ENCODE measurements at regions not wholly inside any gene's neighbourhood (a gene's known extent, or its start where the extent isn't known, plus 50 kb on each side); places are given as distances from the start of the nearest gene placed in this dataset.
"Not testable (repeated sequence)": the region's sequence is repeated elsewhere in the genome, so short reads cannot be mapped to it uniquely, and the experiment has no call there.

DNA sequence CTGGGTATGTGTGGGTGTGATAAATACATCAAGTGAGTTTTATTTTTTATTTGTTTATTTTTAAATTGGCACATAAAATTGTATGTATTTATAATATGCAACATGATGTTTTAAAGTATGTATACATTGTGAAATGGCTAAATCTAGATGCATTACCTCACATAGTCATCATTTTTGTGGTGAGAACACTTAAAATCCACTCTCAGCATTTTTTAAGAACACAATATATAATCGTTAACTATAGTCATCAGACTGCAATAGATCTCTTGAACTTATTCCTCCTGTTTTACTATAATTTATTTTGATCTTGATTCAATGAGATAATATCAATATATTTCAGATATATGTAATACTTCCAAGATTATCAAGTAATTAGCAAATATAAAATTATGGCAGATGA, 93.9 kb upstream of the ALDH1A1 start:
- no peak for DNase-seq (ENCODE audit: low spot score in 2 of 2)
- no peak overlapping the region for H3K4me3 ChIP-seq
- no peak for TF ChIP-seq EP300 (IDR thresholded peaks at IDR 0.05)
- no peak for TF ChIP-seq POLR2AphosphoS5 (IDR thresholded peaks at IDR 0.05)
- TF ChIP-seq, protein P1, sequence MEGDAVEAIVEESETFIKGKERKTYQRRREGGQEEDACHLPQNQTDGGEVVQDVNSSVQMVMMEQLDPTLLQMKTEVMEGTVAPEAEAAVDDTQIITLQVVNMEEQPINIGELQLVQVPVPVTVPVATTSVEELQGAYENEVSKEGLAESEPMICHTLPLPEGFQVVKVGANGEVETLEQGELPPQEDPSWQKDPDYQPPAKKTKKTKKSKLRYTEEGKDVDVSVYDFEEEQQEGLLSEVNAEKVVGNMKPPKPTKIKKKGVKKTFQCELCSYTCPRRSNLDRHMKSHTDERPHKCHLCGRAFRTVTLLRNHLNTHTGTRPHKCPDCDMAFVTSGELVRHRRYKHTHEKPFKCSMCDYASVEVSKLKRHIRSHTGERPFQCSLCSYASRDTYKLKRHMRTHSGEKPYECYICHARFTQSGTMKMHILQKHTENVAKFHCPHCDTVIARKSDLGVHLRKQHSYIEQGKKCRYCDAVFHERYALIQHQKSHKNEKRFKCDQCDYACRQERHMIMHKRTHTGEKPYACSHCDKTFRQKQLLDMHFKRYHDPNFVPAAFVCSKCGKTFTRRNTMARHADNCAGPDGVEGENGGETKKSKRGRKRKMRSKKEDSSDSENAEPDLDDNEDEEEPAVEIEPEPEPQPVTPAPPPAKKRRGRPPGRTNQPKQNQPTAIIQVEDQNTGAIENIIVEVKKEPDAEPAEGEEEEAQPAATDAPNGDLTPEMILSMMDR (IDR thresholded peaks at IDR 0.05) = no peak
- TF ChIP-seq POLR2A (IDR thresholded peaks at IDR 0.05) = no peak
- no peaks in the 10 kb centered on the region for H3K36me3 ChIP-seq
- WGBS = 65% methylated on average over 1 of the region's 1 CpG
- no peak overlapping the region for H3K27ac ChIP-seq
- H3K4me1 ChIP-seq = no peaks in the 10 kb centered on the region
- no peaks in the 10 kb centered on the region for H3K9me3 ChIP-seq
- H3K27me3 ChIP-seq = peaks cover 4% of the 10 kb centered on the region

DNA sequence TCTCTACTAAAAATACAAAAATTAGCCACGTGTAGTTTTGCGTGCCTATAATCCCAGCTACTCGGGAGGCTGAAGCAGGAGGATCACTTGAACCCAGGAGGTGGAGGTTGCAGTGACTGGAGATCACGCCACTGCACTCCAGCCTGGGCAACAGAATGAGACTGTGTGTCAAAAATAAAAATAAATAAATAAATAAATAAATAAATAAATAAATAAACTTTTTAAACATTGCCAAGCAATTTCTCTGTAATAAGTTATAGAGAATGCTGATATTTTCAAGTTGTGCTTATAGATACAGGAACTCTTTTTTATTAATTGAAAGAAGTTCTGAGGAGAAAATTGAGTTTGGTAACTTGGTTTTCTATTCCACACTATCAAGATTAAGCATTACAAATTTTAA, 91.9 kb upstream of the ALDH1A1 start:
- H3K9me3 ChIP-seq; H3K27me3 ChIP-seq; DNase-seq (ENCODE audit: low spot score in 2 of 2); H3K36me3 ChIP-seq; H3K4me3 ChIP-seq; H3K27ac ChIP-seq; H3K4me1 ChIP-seq: not testable (repeated sequence)
- 94% methylated on average over 4 of the region's 4 CpGs for WGBS

DNA sequence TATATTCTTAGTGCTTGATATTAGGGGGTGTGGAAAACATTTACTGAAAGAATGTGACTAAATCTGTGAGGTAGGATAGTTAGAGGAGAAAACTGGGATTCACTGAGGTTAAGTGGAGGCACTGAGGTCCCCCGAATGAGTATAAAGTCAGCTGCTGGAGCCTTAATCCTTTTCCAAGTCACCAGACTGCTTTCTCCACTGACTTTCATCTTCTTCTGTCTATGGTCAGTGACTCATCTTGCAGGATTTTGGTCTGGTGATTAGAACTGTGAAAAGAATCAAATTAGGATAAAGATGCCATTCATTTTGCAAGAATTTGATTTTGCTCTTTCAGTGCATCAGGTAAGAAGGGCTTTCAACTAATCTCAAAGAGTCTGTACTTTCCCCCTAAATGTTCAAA, 89.3 kb upstream of the ALDH1A1 start:
- peaks cover 25% of the 10 kb centered on the region for H3K4me1 ChIP-seq
- no peak overlapping the region for H3K27ac ChIP-seq
- H3K36me3 ChIP-seq = no peaks in the 10 kb centered on the region
- WGBS = 64% methylated on average over 1 of the region's 1 CpG
- H3K4me3 ChIP-seq = no peak overlapping the region
- no peaks in the 10 kb centered on the region for H3K27me3 ChIP-seq
- H3K9me3 ChIP-seq = no peaks in the 10 kb centered on the region
- TF ChIP-seq POLR2A (IDR thresholded peaks at IDR 0.05) (no peak), POLR2AphosphoS5 (IDR thresholded peaks at IDR 0.05) (no peak)
- no peak for DNase-seq (ENCODE audit: low spot score in 2 of 2)

DNA sequence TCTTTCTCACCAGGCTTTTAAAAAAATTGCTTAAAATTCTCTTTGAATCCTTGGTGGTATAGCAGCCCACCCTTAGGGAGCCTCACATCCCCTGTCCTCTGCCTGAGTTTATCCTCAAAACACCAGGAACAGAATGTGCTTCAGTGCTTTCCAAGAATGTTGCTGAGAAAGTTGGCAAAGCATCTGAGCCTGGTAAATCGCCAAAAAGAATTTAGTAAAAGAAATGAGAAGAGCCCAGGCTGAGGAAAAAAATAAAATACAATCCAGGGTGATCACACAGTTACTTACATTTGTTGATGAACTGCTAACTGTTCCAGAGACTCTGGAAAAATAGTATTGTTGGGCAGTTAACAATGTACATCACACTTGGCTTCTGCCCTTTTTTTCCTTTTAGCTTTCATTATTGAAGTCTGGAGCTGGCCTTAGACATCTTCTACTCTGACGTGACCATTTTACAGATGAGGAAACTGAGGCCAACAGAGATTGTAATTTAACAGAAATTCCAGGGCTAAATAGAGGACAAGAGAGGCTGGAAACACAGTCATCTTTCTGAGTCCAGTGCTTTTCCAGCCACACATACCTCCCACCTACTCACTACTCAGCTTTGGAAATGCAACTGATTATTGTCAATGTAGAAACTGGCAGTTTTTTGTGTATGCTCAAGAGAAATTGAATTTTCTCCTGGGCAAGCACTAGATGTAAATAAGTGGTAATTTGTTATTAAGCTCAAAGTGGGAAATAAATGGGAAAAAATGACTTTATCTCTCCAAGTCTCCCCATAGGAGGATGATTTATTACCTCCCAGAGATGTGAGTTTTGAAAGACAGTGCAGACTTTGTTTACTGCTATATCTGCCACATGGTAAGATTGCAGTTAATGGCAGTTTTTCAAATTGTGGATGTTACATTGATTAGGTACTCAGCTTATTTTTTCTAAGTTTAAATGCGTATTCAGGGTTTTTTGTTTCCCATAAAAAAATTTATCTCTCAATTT, 86.7 kb upstream of the ALDH1A1 start:
- no peaks in the 10 kb centered on the region for H3K9me3 ChIP-seq
- H3K27me3 ChIP-seq = no peaks in the 10 kb centered on the region
- H3K4me1 ChIP-seq = peaks cover 27% of the 10 kb centered on the region
- H3K4me3 ChIP-seq = no peak overlapping the region
- TF ChIP-seq EP300 (IDR thresholded peaks at IDR 0.05) = peak; percentile 86
- peak in 1 of 3 donors; percentile 46 for TF ChIP-seq POLR2AphosphoS5 (IDR thresholded peaks at IDR 0.05)
- TF ChIP-seq, protein P1 (IDR thresholded peaks at IDR 0.05) = no peak
- H3K36me3 ChIP-seq = no peaks in the 10 kb centered on the region
- DNase-seq (ENCODE audit: low spot score in 2 of 2) = no peak
- WGBS = 48% methylated on average over 3 of the region's 3 CpGs
- H3K27ac ChIP-seq = peak overlapping the region; percentile 73

DNA sequence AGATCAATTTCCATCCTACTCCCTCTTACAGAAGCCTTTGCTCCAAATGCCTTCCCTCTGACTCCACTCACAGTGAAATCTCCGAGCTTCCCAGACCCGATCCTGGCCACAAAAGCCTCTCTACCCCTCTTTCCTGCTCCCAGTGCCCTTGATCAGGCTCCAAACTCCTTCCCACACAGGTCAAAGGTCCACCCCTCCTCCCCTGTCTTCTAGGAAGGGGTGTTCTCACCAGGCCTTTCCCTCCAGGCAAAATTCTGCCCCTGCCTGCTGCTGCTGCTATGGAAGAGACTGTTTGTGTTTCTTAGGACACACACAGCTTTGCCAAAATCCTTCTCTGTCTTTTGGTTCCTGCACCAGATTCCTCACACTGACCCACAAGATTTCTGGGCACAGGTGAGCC, 85.8 kb upstream of the ALDH1A1 start:
- peak; percentile 67 to 78 for DNase-seq (ENCODE audit: low spot score in 2 of 2)

DNA sequence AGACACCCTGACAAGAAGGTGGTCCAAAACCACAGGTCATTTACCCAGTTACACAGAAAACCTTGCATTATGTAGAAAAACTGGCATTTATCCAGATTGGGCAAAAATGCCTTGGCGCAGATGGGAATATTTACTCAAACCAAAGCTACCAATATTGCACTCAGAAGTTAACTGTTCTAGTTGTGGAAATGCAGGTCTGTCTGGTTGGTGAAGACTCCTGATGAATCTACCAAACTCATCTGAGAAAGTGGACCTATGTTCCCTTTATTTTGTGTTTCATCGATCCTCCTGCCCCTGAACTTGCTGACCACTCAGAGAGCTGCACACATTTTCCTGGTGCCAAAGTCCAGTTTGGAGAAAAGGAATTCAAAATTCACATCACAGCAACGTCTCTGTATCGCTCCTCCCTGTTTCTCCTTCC, 85.2 kb upstream of the ALDH1A1 start:
- Histone ChIP-seq H3K4me1 (peaks cover 27% of the 10 kb centered on the region), H3K4me3 (no peak overlapping the region), H3K36me3 (no peaks in the 10 kb centered on the region), H3K27me3 (no peaks in the 10 kb centered on the region), H3K9me3 (no peaks in the 10 kb centered on the region), H3K27ac (peak overlapping the region; percentile 73)
- TF ChIP-seq POLR2AphosphoS5 (IDR thresholded peaks at IDR 0.05) = no peak
- TF ChIP-seq POLR2A (IDR thresholded peaks at IDR 0.05) = no peak
- TF ChIP-seq, protein P1 (IDR thresholded peaks at IDR 0.05) = no peak
- no peak for TF ChIP-seq EP300 (IDR thresholded peaks at IDR 0.05)
- WGBS = 63% methylated on average over 4 of the region's 4 CpGs
- no peak for DNase-seq (ENCODE audit: low spot score in 2 of 2)

More for the DNA sequence above, 85.8 kb upstream of the ALDH1A1 start:
- H3K36me3 ChIP-seq = no peaks in the 10 kb centered on the region
- H3K27ac ChIP-seq = peak overlapping the region; percentile 73
- TF ChIP-seq EP300 (IDR thresholded peaks at IDR 0.05) = no peak
- TF ChIP-seq, protein P1 (IDR thresholded peaks at IDR 0.05) = no peak
- TF ChIP-seq POLR2AphosphoS5 (IDR thresholded peaks at IDR 0.05) = no peak
- TF ChIP-seq POLR2A (IDR thresholded peaks at IDR 0.05) = no peak
- no peaks in the 10 kb centered on the region for H3K27me3 ChIP-seq
- WGBS = 43% methylated on average over 2 of the region's 2 CpGs
- H3K4me3 ChIP-seq = no peak overlapping the region
- peaks cover 27% of the 10 kb centered on the region for H3K4me1 ChIP-seq
- H3K9me3 ChIP-seq = no peaks in the 10 kb centered on the region

Measured in suprapubic skin (tissue), 4 donors.